Psoas muscle (tissue), 7 donors: ENCODE measurements at regions not wholly inside any gene's neighbourhood (a gene's known extent, or its start where the extent isn't known, plus 50 kb on each side); places are given as distances from the start of the nearest gene placed in this dataset.

Source experiments
- ATAC-seq, 4 donors: fragments of 200-7000 bp; cut with Tn5 transposase; one replicate each; pipeline ENCODE4 v1.9.1; 2020; ENCODE audit warnings: moderate library complexity in 3 of 4, mild to moderate bottlenecking in 2 of 4
- DNase-seq, 2 donors: peaks; one replicate each; pipeline ENCODE4 v3.0.0-alpha.2; 2020
- H3K27ac ChIP-seq: fragments of 200-600 bp; one replicate; pipeline ENCODE4 v1.8.0; 2022
- H3K27me3 ChIP-seq, 3 donors: fragments of 200-600 bp in 1 of 3; one replicate each; pipeline versions ENCODE4 v1.6.1 to v1.8.0; 2013 to 2022; ENCODE audit warnings: low read length in 2 of 3, mild to moderate bottlenecking in 2 of 3, moderate library complexity in 1 of 3; ENCODE audit not compliant: insufficient read depth in 3 of 3
- H3K36me3 ChIP-seq, 2 donors: fragments of 200-600 bp in 1 of 2; one replicate each; pipeline versions ENCODE4 v1.6.1 to v1.8.0; 2013 to 2022; ENCODE audit warnings: low read depth in 1 of 2, mild to moderate bottlenecking in 1 of 2, moderate library complexity in 1 of 2; ENCODE audit not compliant: insufficient read depth in 1 of 2
- H3K4me1 ChIP-seq: fragments of 200-600 bp; one replicate; pipeline ENCODE4 v1.8.0; 2022
- H3K4me3 ChIP-seq: fragments of 200-600 bp; one replicate; pipeline ENCODE4 v1.8.0; 2022; ENCODE audit warnings: mild to moderate bottlenecking
- H3K9me3 ChIP-seq: fragments of 200-600 bp; one replicate; pipeline ENCODE4 v1.8.0; 2022
- WGBS, 3 donors: extraction: QIAGEN DNeasy Blood & Tissue Kit; methylation state at CpG; one replicate each; pipeline versions ENCODE4 v1.1.6 to v1.1.7; 2013; 5-methylcytosine and 5-hydroxymethylcytosine counted together
- intact Hi-C, 2 donors: fragments of 100-400 bp; cut with DNase I; formaldehyde crosslinking; loops; one replicate each; pipeline versions ENCODE4 v1.11.0 to v1.14.2; 2022
- TF ChIP-seq, protein P1 (sequence below): fragments of 200-600 bp; IDR thresholded peaks from one replicate; pipeline ENCODE4 v1.8.0; 2022; ENCODE audit warnings: antibody characterized with exemption
- donor health status: healthy with polysubstance abuse.
- donor health status: DM: no; HTN: no; CAD: no; lungs with moderate emphysema.
- donor health status: Bipolar disorder and iron deficiency.
- donor health status: healthy.
- donor health status: DM: yes; HTN: yes; CAD: no.
- donor health status: DM: no; HTN: no; CAD: no.
- donor health status: DM: yes; HTN: yes; CAD: no.

GRCh38 chr9:12457237-12457636 lies 235.9 kb upstream of the TYRP1 start:
- H3K27ac ChIP-seq: no peak overlapping the region
- no peaks in the 10 kb centered on the region for H3K36me3 ChIP-seq
- TF ChIP-seq, protein P1, sequence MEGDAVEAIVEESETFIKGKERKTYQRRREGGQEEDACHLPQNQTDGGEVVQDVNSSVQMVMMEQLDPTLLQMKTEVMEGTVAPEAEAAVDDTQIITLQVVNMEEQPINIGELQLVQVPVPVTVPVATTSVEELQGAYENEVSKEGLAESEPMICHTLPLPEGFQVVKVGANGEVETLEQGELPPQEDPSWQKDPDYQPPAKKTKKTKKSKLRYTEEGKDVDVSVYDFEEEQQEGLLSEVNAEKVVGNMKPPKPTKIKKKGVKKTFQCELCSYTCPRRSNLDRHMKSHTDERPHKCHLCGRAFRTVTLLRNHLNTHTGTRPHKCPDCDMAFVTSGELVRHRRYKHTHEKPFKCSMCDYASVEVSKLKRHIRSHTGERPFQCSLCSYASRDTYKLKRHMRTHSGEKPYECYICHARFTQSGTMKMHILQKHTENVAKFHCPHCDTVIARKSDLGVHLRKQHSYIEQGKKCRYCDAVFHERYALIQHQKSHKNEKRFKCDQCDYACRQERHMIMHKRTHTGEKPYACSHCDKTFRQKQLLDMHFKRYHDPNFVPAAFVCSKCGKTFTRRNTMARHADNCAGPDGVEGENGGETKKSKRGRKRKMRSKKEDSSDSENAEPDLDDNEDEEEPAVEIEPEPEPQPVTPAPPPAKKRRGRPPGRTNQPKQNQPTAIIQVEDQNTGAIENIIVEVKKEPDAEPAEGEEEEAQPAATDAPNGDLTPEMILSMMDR: no peak
- H3K4me3 ChIP-seq: no peak overlapping the region
- H3K9me3 ChIP-seq: no peaks in the 10 kb centered on the region
- intact Hi-C loops: no loop called here
- no peaks in the 10 kb centered on the region for H3K27me3 ChIP-seq
- DNase-seq (no peak), ATAC-seq (no peak)
- H3K4me1 ChIP-seq: no peaks in the 10 kb centered on the region
- 93 to 100% (median 100%) methylated on average over 1 of the region's 1 CpG for WGBS, 3 donors

GRCh38 chr9:12461763-12462460 lies 231.3 kb upstream of the TYRP1 start:
- intact Hi-C loops: no loop called here
- TF ChIP-seq, protein P1: no peak
- ATAC-seq: no peak
- no peaks in the 10 kb centered on the region for H3K27me3 ChIP-seq
- H3K9me3 ChIP-seq: no peaks in the 10 kb centered on the region
- 67 to 89% (median 79%) methylated on average over 2 of the region's 2 CpGs for WGBS, 3 donors
- no peak overlapping the region for H3K4me3 ChIP-seq
- no peak for DNase-seq
- H3K27ac ChIP-seq: no peak overlapping the region
- H3K36me3 ChIP-seq: no peaks in the 10 kb centered on the region
- H3K4me1 ChIP-seq: no peaks in the 10 kb centered on the region

- no peaks in the 10 kb centered on the region for H3K27me3 ChIP-seq
- H3K4me3 ChIP-seq: no peak overlapping the region
- TF ChIP-seq, protein P1: no peak
- DNase-seq (no peak), ATAC-seq (no peak)
- no peaks in the 10 kb centered on the region for H3K36me3 ChIP-seq
- intact Hi-C loops: no loop called here
- H3K9me3 ChIP-seq: no peaks in the 10 kb centered on the region
- no peak overlapping the region for H3K27ac ChIP-seq
- no peaks in the 10 kb centered on the region for H3K4me1 ChIP-seq
These were observed 230.3 kb upstream of the TYRP1 start for GRCh38 chr9:12462861-12463260.

DNA sequence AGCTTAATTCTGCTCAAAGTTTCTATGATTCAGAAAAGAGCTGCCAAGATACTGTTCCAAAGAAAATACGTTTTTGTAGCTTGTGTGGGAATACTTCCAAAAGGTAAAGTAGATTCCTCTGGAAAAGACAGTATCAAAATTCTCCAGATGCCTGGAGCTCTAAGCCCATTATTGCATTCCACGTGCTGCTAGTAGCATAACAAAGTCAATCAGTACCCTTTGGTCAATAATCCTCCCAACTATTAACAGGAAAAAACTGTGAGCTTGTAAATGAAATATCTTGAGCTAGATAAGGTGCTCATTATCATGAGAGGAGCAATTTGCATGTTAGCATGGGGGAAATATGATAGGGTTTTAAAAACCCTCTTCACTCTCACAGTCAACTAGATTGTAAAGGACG lies 229.5 kb upstream of the TYRP1 start:
- Histone ChIP-seq H3K4me1 (no peaks in the 10 kb centered on the region), H3K9me3 (no peaks in the 10 kb centered on the region), H3K4me3 (no peak overlapping the region), H3K27me3 (no peaks in the 10 kb centered on the region), H3K27ac (no peak overlapping the region), H3K36me3 (no peaks in the 10 kb centered on the region)
- no peak for DNase-seq
- intact Hi-C loops: no loop called here
- TF ChIP-seq, protein P1: no peak
- ATAC-seq: no peak
- 27 to 32% (median 30%) methylated on average over 3 of the region's 3 CpGs for WGBS, 3 donors

DNA sequence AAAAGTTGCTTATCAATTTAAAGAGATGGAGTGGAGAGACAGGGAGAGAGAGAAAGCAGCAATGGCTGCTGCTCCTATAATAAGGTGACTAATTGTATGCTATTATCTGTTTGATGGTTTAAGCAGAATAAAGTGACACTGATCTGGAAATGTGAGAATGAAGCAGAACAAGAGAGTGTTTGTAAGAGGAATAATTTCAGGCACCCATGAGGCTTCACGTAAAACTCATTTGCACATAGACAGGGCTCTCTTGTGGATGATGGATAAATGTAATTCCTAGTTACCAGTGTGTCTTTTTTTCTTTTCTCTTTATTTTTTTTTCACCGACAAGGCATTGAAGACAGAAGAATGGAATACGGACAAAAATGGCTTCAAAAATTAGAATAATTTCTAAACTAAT lies 228.8 kb upstream of the TYRP1 start:
- Histone ChIP-seq H3K4me3 (no peak overlapping the region), H3K27ac (no peak overlapping the region), H3K4me1 (no peaks in the 10 kb centered on the region), H3K9me3 (no peaks in the 10 kb centered on the region), H3K36me3 (no peaks in the 10 kb centered on the region), H3K27me3 (no peaks in the 10 kb centered on the region)
- intact Hi-C loops: no loop called here
- DNase-seq (no peak), ATAC-seq (no peak)
- TF ChIP-seq, protein P1: no peak
- WGBS, 3 donors: 75 to 82% (median 78%) methylated on average over 3 of the region's 3 CpGs
